GM13976 (cell line): ENCODE measurements at regions not wholly inside any gene's neighbourhood (a gene's known extent, or its start where the extent isn't known, plus 50 kb on each side); places are given as distances from the start of the nearest gene placed in this dataset.

Source experiments
- DNase-seq: peaks from one replicate; pipeline ENCODE4 v3.0.0; 2012; ENCODE audit warnings: low spot score
- CTCF ChIP-seq: IDR thresholded peaks from 2 replicates; pipeline ENCODE4 v1.5.1; 2012; ENCODE audit warnings: borderline replicate concordance, mild to moderate bottlenecking; ENCODE audit not compliant: insufficient read depth; ENCODE audit errors: extremely low read depth, missing control alignments, control extremely low read depth
- in situ Hi-C: fragments of 300-500 bp; cut with MboI; formaldehyde crosslinking; loops from one replicate; pipeline ENCODE4 v1.12.0; 2022; ENCODE audit warnings: low sequenced_read_pairs, mixed read lengths, inconsistent platforms; ENCODE audit not compliant: unreplicated experiment

- in situ Hi-C loops = no loop called here
- DNase-seq = no peak
- TF ChIP-seq CTCF = no peak
Observed at GRCh38 chr13:88862095-88862620, 1191.0 kb downstream of the SLITRK5 start.

DNA sequence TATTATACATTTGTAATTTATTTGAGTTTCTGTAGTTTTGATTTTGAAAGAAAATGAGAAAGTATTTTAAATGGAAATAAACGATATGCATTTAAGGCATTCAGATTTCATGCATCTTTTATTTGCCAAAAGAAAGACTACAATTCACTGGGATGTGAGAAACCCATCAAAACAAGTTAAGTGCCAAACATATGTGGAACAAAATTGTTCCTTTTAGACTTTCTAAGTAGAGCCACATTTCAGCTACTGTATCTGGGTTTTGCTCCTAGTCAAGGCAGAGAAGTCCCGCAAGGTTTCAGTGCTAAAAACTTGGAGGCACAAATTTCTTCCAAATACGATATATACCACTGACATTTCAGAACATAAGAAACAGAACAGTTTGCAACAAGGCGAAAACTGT lies 1191.9 kb downstream of the SLITRK5 start:
- no peak for TF ChIP-seq CTCF
- in situ Hi-C loops = no loop called here
- DNase-seq = no peak

DNA sequence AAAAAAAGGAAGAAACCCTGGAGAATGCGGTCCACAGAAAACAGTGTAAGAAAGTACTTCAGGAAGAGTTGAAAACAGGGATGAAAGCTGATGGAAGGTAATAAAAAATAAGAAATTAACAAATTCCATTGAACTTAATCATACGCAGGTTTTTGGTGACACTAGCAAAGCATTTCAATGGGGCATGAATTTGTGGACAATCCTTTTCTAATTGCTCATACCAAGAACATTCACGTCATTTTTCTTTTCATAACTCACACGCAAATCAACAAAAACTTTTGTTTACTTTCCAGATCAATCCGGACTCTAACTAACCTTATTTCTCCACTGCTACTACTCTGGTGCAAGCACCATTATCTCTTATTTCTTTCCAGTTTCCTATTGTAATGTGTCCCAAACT lies 1195.0 kb downstream of the SLITRK5 start:
- TF ChIP-seq CTCF = no peak
- in situ Hi-C loops = no loop called here
- DNase-seq = no peak

- TF ChIP-seq CTCF = no peak
- no peak for DNase-seq
- in situ Hi-C loops = no loop called here
Observed at GRCh38 chr13:88883741-88884140, 1212.6 kb downstream of the SLITRK5 start.

- in situ Hi-C loops = no loop called here
- DNase-seq = no peak
- no peak for TF ChIP-seq CTCF
Observed at GRCh38 chr13:88887045-88887662, 1216.0 kb downstream of the SLITRK5 start.

- TF ChIP-seq CTCF = no peak
- DNase-seq = no peak
- in situ Hi-C loops = no loop called here
Observed at GRCh38 chr13:88895261-88895941, 1224.2 kb downstream of the SLITRK5 start.

DNA sequence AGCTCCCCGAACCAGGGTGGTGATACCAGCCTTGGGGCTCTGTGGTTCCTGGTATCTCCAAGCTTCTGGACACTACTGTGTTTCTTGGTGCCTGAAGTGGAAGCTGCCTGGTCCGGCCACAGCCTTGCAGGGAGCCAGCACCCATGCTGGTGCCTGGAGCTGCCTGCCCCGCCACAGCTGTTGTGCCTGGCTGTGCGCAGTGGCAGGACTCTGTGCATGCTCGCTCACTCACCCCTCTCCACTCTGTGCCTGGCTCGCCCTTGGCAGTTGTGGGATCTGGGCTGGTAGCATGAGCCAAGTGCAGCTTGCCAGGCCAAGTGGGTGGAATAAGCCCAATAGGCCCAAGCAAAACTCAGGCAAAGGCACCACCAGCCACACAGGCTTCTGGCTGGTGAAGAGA lies 1225.3 kb downstream of the SLITRK5 start:
- in situ Hi-C loops = no loop called here
- no peak for TF ChIP-seq CTCF
- no peak for DNase-seq
